Activated CD8-positive, alpha-beta T cell treated with anti-CD3 and anti-CD28 coated beads, Interleukin-2, amount 10 ng/mL, durations not matched to agents 7 days and 5 days (primary cell): ENCODE measurements at regions not wholly inside any gene's neighbourhood (a gene's known extent, or its start where the extent isn't known, plus 50 kb on each side); places are given as distances from the start of the nearest gene placed in this dataset.
"Not testable (repeated sequence)": the region's sequence is repeated elsewhere in the genome, so short reads cannot be mapped to it uniquely, and the experiment has no call there.

ENCODE experiments used
- ATAC-seq: fragments of 150-1000 bp; cut with Tn5 transposase; one replicate; pipeline ENCODE4 v1.10.0; 2021; ENCODE audit warnings: moderate library complexity
- CTCF ChIA-PET: fragments of 350-600 bp; sonication (Branson Sonifier 250); formaldehyde crosslinking; loops from one replicate; lab custom pipeline; 2021; ENCODE audit warnings: antibody characterized with exemption; lab: Charles Lee
- POLR2A ChIA-PET: fragments of 350-600 bp; sonication (Branson Sonifier 250); formaldehyde crosslinking; loops from one replicate; lab custom pipeline; 2021; ENCODE audit warnings: antibody characterized with exemption; lab: Charles Lee
- DNase-seq: peaks from one replicate; pipeline ENCODE4 v3.0.0-alpha.2; 2020
- H3K27ac Mint-ChIP-seq: one replicate; pipeline ENCODE4 v1.8.0; 2021; ENCODE audit warnings: mild to moderate bottlenecking, mixed read lengths
- H3K27me3 Mint-ChIP-seq: one replicate; pipeline ENCODE4 v1.8.0; 2021; ENCODE audit warnings: low read depth, mixed read lengths
- H3K36me3 Mint-ChIP-seq: one replicate; pipeline ENCODE4 v1.8.0; 2021; ENCODE audit warnings: low read depth, mixed read lengths
- H3K4me1 Mint-ChIP-seq: one replicate; pipeline ENCODE4 v1.8.0; 2021; ENCODE audit warnings: low read depth, mixed read lengths
- H3K4me3 Mint-ChIP-seq: one replicate; pipeline ENCODE4 v1.8.0; 2021; ENCODE audit warnings: mild to moderate bottlenecking, mixed read lengths
- H3K9me3 Mint-ChIP-seq: one replicate; pipeline ENCODE4 v1.8.0; 2022; ENCODE audit warnings: mixed read lengths; ENCODE audit not compliant: insufficient read depth

- Mint-ChIP-seq H3K4me1 (no peaks in the 10 kb centered on the region), H3K36me3 (no peaks in the 10 kb centered on the region), H3K9me3 (peaks cover 3% of the 10 kb centered on the region), H3K4me3 (no peak overlapping the region), H3K27me3 (no peaks in the 10 kb centered on the region), H3K27ac (no peak overlapping the region)
- POLR2A ChIA-PET = no interaction called here
- CTCF ChIA-PET = no interaction called here
- DNase-seq (no peak), ATAC-seq (no peak)
These were observed 175.8 kb downstream of the RCHY1 start for GRCh38 chr4:75338352-75338880.

GRCh38 chr4:75327804-75328512, 186.2 kb downstream of the RCHY1 start:
- Mint-ChIP-seq H3K36me3 (no peaks in the 10 kb centered on the region), H3K4me1 (no peaks in the 10 kb centered on the region), H3K9me3 (no peaks in the 10 kb centered on the region), H3K27ac (no peak overlapping the region), H3K4me3 (no peak overlapping the region), H3K27me3 (no peaks in the 10 kb centered on the region)
- POLR2A ChIA-PET = no interaction called here
- CTCF ChIA-PET = no interaction called here
- no peak for ATAC-seq
- DNase-seq = no peak

- Mint-ChIP-seq H3K9me3 (no peaks in the 10 kb centered on the region), H3K4me3 (no peak overlapping the region), H3K4me1 (no peaks in the 10 kb centered on the region), H3K36me3 (no peaks in the 10 kb centered on the region), H3K27ac (no peak overlapping the region), H3K27me3 (no peaks in the 10 kb centered on the region)
- no peak for ATAC-seq
- DNase-seq = no peak
- POLR2A ChIA-PET = no interaction called here
- CTCF ChIA-PET = no interaction called here
These were observed 188.8 kb downstream of the RCHY1 start for GRCh38 chr4:75325318-75325979.

GRCh38 chr4:75321484-75321883, 192.7 kb downstream of the RCHY1 start:
- Mint-ChIP-seq H3K9me3 (no peaks in the 10 kb centered on the region), H3K27ac (no peak overlapping the region), H3K36me3 (no peaks in the 10 kb centered on the region), H3K4me3 (no peak overlapping the region), H3K4me1 (no peaks in the 10 kb centered on the region), H3K27me3 (no peaks in the 10 kb centered on the region)
- DNase-seq (no peak), ATAC-seq (no peak)
- ChIA-PET CTCF (no interaction called here), POLR2A (no interaction called here)

GRCh38 chr4:75317641-75318040, 196.6 kb downstream of the RCHY1 start:
- H3K9me3 Mint-ChIP-seq, H3K4me1 Mint-ChIP-seq, H3K27ac Mint-ChIP-seq, H3K36me3 Mint-ChIP-seq, CTCF ChIA-PET, H3K27me3 Mint-ChIP-seq, POLR2A ChIA-PET, ATAC-seq, H3K4me3 Mint-ChIP-seq, DNase-seq: not testable (repeated sequence)

GRCh38 chr4:75308049-75308448, 206.2 kb downstream of the RCHY1 start:
- ChIA-PET CTCF (no interaction called here), POLR2A (no interaction called here)

GRCh38 chr4:75306506-75306905, 207.7 kb downstream of the RCHY1 start:
- Mint-ChIP-seq H3K4me3 (no peak overlapping the region), H3K27me3 (no peaks in the 10 kb centered on the region), H3K9me3 (peaks cover under 1% of the 10 kb centered on the region), H3K4me1 (no peaks in the 10 kb centered on the region), H3K27ac (no peak overlapping the region), H3K36me3 (no peaks in the 10 kb centered on the region)
- ChIA-PET CTCF (no interaction called here), POLR2A (no interaction called here)
- no peak for DNase-seq
- no peak for ATAC-seq

More at GRCh38 chr4:75308049-75308448, 206.2 kb downstream of the RCHY1 start:
- ATAC-seq (no peak), DNase-seq (no peak)
- Mint-ChIP-seq H3K4me1 (no peaks in the 10 kb centered on the region), H3K27ac (no peak overlapping the region), H3K36me3 (no peaks in the 10 kb centered on the region), H3K4me3 (no peak overlapping the region), H3K9me3 (peaks cover 11% of the 10 kb centered on the region), H3K27me3 (no peaks in the 10 kb centered on the region)

- H3K9me3 Mint-ChIP-seq = no peaks in the 10 kb centered on the region
- H3K27me3 Mint-ChIP-seq = no peaks in the 10 kb centered on the region
- no peak for DNase-seq
- no peaks in the 10 kb centered on the region for H3K4me1 Mint-ChIP-seq
- CTCF ChIA-PET = no interaction called here
- ATAC-seq = no peak
- POLR2A ChIA-PET = no interaction called here
- no peak overlapping the region for H3K27ac Mint-ChIP-seq
- H3K4me3 Mint-ChIP-seq = no peak overlapping the region
- no peaks in the 10 kb centered on the region for H3K36me3 Mint-ChIP-seq
These were observed 211.6 kb downstream of the RCHY1 start for GRCh38 chr4:75302648-75303047.

- no peak overlapping the region for H3K4me3 Mint-ChIP-seq
- ATAC-seq = no peak
- H3K27ac Mint-ChIP-seq = no peak overlapping the region
- ChIA-PET POLR2A (no interaction called here), CTCF (no interaction called here)
- H3K9me3 Mint-ChIP-seq = no peaks in the 10 kb centered on the region
- no peaks in the 10 kb centered on the region for H3K4me1 Mint-ChIP-seq
- DNase-seq = no peak
- H3K27me3 Mint-ChIP-seq = no peaks in the 10 kb centered on the region
- no peaks in the 10 kb centered on the region for H3K36me3 Mint-ChIP-seq
These were observed 224.2 kb downstream of the RCHY1 start for GRCh38 chr4:75289914-75290582.

GRCh38 chr4:75287738-75288517, 226.3 kb downstream of the RCHY1 start:
- POLR2A ChIA-PET = no interaction called here
- Mint-ChIP-seq H3K27ac (no peak overlapping the region), H3K27me3 (no peaks in the 10 kb centered on the region), H3K36me3 (no peaks in the 10 kb centered on the region), H3K4me3 (no peak overlapping the region), H3K9me3 (no peaks in the 10 kb centered on the region), H3K4me1 (no peaks in the 10 kb centered on the region)
- no peak for ATAC-seq
- no peak for DNase-seq
- CTCF ChIA-PET = no interaction called here

- no peak for DNase-seq
- ChIA-PET CTCF (no interaction called here), POLR2A (no interaction called here)
- no peaks in the 10 kb centered on the region for H3K4me1 Mint-ChIP-seq
- no peak for ATAC-seq
- no peaks in the 10 kb centered on the region for H3K9me3 Mint-ChIP-seq
- no peaks in the 10 kb centered on the region for H3K27me3 Mint-ChIP-seq
- no peaks in the 10 kb centered on the region for H3K36me3 Mint-ChIP-seq
- no peak overlapping the region for H3K4me3 Mint-ChIP-seq
- H3K27ac Mint-ChIP-seq = no peak overlapping the region
These were observed 228.4 kb downstream of the RCHY1 start for GRCh38 chr4:75285837-75286236.
